ENCODE measurements at regions not wholly inside any gene's neighbourhood (a gene's known extent, or its start where the extent isn't known, plus 50 kb on each side); places are given as distances from the start of the nearest gene placed in this dataset.

GRCh38 chr3:177541541-177541940 lies 344.3 kb upstream of the TBL1XR1 start:
- no peak for DNase-seq

- DNase-seq: no peak
These were observed 348.7 kb upstream of the TBL1XR1 start for GRCh38 chr3:177545964-177546363.

- no peak for DNase-seq
These were observed 350.5 kb upstream of the TBL1XR1 start for GRCh38 chr3:177547711-177548350.

- DNase-seq: no peak
These were observed 353.4 kb upstream of the TBL1XR1 start for GRCh38 chr3:177550667-177551066.

- no peak for DNase-seq
These were observed 354.2 kb upstream of the TBL1XR1 start for GRCh38 chr3:177551431-177551836.

- no peak for DNase-seq
These were observed 354.8 kb upstream of the TBL1XR1 start for GRCh38 chr3:177552051-177552450.

GRCh38 chr3:177553012-177553411 lies 355.7 kb upstream of the TBL1XR1 start:
- no peak for DNase-seq

GRCh38 chr3:177553579-177553978 lies 356.3 kb upstream of the TBL1XR1 start:
- DNase-seq: no peak

GRCh38 chr3:177554895-177555759 lies 357.8 kb upstream of the TBL1XR1 start:
- DNase-seq: no peak

- no peak for DNase-seq
These were observed 360.3 kb upstream of the TBL1XR1 start for GRCh38 chr3:177557548-177557947.

- no peak for DNase-seq
These were observed 364.1 kb upstream of the TBL1XR1 start for GRCh38 chr3:177561365-177561764.

GRCh38 chr3:177561769-177562392 lies 364.6 kb upstream of the TBL1XR1 start:
- no peak for DNase-seq

GRCh38 chr3:177563243-177563780 lies 366.0 kb upstream of the TBL1XR1 start:
- DNase-seq: no peak

- DNase-seq: no peak
These were observed 366.5 kb upstream of the TBL1XR1 start for GRCh38 chr3:177563792-177564191.

GRCh38 chr3:177565981-177566380 lies 368.7 kb upstream of the TBL1XR1 start:
- no peak for DNase-seq

- no peak for DNase-seq
These were observed 370.6 kb upstream of the TBL1XR1 start for GRCh38 chr3:177567833-177568232.

GRCh38 chr3:177569193-177569592 lies 371.9 kb upstream of the TBL1XR1 start:
- no peak for DNase-seq

GRCh38 chr3:177569875-177570657 lies 372.8 kb upstream of the TBL1XR1 start:
- DNase-seq: no peak

- no peak for DNase-seq
These were observed 374.1 kb upstream of the TBL1XR1 start for GRCh38 chr3:177571271-177571943.

- no peak for DNase-seq
These were observed 374.6 kb upstream of the TBL1XR1 start for GRCh38 chr3:177571944-177572315.

GRCh38 chr3:177574222-177574856 lies 377.1 kb upstream of the TBL1XR1 start:
- DNase-seq: peak; percentile 64

GRCh38 chr3:177576746-177577145 lies 379.5 kb upstream of the TBL1XR1 start:
- no peak for DNase-seq
